Vagina (tissue), 2 donors: ENCODE measurements at regions not wholly inside any gene's neighbourhood (a gene's known extent, or its start where the extent isn't known, plus 50 kb on each side); places are given as distances from the start of the nearest gene placed in this dataset.

Experiments
- CTCF ChIP-seq, 3 experiments: fragments of 450-650 bp in 2 of 3; fragments of 200-600 bp in 1 of 3; sonication (generic) in 1 of 3; IDR thresholded peaks; one replicate each; pipeline ENCODE4 v1.5.1; 2017 to 2019; ENCODE audit warnings: antibody characterized with exemption in 3 of 3, mild to moderate bottlenecking in 2 of 3, moderate library complexity in 2 of 3
- POLR2A ChIP-seq, 2 donors: fragments of 450-650 bp; IDR thresholded peaks; one replicate each; pipeline ENCODE4 v1.6.1; 2017; ENCODE audit warnings: antibody characterized with exemption in 2 of 2, mild to moderate bottlenecking in 2 of 2, moderate library complexity in 2 of 2
- POLR2AphosphoS5 ChIP-seq, 2 donors: sonication (generic); formaldehyde crosslinking; IDR thresholded peaks; one replicate each; pipeline ENCODE4 v1.9.0; 2017; ENCODE audit warnings: antibody characterized with exemption in 2 of 2, mild to moderate bottlenecking in 2 of 2, low read depth in 1 of 2; ENCODE audit not compliant: insufficient read depth in 1 of 2

GRCh38 chr17:13323990-13324389 lies 277.7 kb downstream of the HS3ST3A1 start:
- TF ChIP-seq CTCF (IDR thresholded peaks at IDR 0.05): no peak
- TF ChIP-seq POLR2A (IDR thresholded peaks at IDR 0.05): no peak
- no peak for TF ChIP-seq POLR2AphosphoS5 (IDR thresholded peaks at IDR 0.05; ENCODE audit: insufficient read depth in 1 of 2, low read depth in 1 of 2)
